A673 (cell line): ENCODE measurements at regions not wholly inside any gene's neighbourhood (a gene's known extent, or its start where the extent isn't known, plus 50 kb on each side); places are given as distances from the start of the nearest gene placed in this dataset.

Experiments
- BruUV-seq: library from RNA; stranded (reverse); fragments of 400-500 nt; replicated peaks from 2 replicates; lab custom pipeline; 2021; lab: Mats Ljungman, UMichigan
- CTCF ChIA-PET: fragments of 300-600 bp; sonication (Branson Sonifier 250); formaldehyde crosslinking; loops from one replicate; lab custom pipeline; 2022; ENCODE audit warnings: antibody characterized with exemption; lab: Charles Lee
- POLR2A ChIA-PET: fragments of 300-600 bp; sonication (Branson Sonifier 250); formaldehyde crosslinking; loops from one replicate; lab custom pipeline; 2022; ENCODE audit warnings: antibody characterized with exemption; ENCODE audit not compliant: low non-redundant PET; lab: Charles Lee
- DNase-seq: peaks from one replicate; pipeline ENCODE4 v3.0.0-alpha.2; 2015; ENCODE audit warnings: low spot score
- H3K27ac ChIP-seq: fragments of 200-600 bp; sonication (generic); 2 replicates; pipeline ENCODE4 v1.5.1; 2016; ENCODE audit warnings: mixed run types, low read depth, mild to moderate bottlenecking, mixed read lengths, antibody characterized with exemption, low read length; ENCODE audit not compliant: poor library complexity, severe bottlenecking
- H3K27me3 ChIP-seq: fragments of 200-600 bp; sonication (generic); replicated peaks from 2 replicates; pipeline ENCODE4 v1.6.1; 2017; ENCODE audit warnings: mixed run types, low read depth, mild to moderate bottlenecking, mixed read lengths, antibody characterized with exemption, low read length; ENCODE audit not compliant: insufficient read depth, poor library complexity
- H3K36me3 ChIP-seq: fragments of 200-600 bp; sonication (generic); 2 replicates; pipeline ENCODE4 v1.6.1; 2016; ENCODE audit warnings: mixed run types, mild to moderate bottlenecking, mixed read lengths, antibody characterized with exemption, low read length; ENCODE audit not compliant: insufficient read depth, poor library complexity, severe bottlenecking
- H3K4me1 ChIP-seq: fragments of 200-600 bp; sonication (generic); 2 replicates; pipeline ENCODE4 v1.6.1; 2017; ENCODE audit warnings: mixed run types, mild to moderate bottlenecking, mixed read lengths, antibody characterized with exemption, low read length; ENCODE audit not compliant: insufficient read depth, poor library complexity, severe bottlenecking
- H3K4me3 ChIP-seq: fragments of 200-600 bp; sonication (generic); 2 replicates; pipeline ENCODE4 v1.5.1; 2016; ENCODE audit warnings: low read depth, mixed run types, mild to moderate bottlenecking, mixed read lengths, low read length; ENCODE audit not compliant: poor library complexity, severe bottlenecking
- H3K9me3 ChIP-seq: fragments of 200-600 bp; sonication (generic); 2 replicates; pipeline ENCODE4 v1.6.1; 2016; ENCODE audit warnings: mixed run types, low read depth, mild to moderate bottlenecking, mixed read lengths, antibody characterized with exemption, low read length; ENCODE audit not compliant: poor library complexity, severe bottlenecking
- EZH2 ChIP-seq: fragments of 200-600 bp; sonication (generic); IDR thresholded peaks from 2 replicates; pipeline ENCODE4 v1.6.1; 2017; ENCODE audit warnings: borderline replicate concordance, low read depth, mild to moderate bottlenecking, mixed read lengths, antibody characterized with exemption, low read length; ENCODE audit not compliant: poor library complexity, severe bottlenecking
- intact Hi-C: fragments of 100-400 bp; cut with micrococcal nuclease; formaldehyde crosslinking; loops from one replicate; pipeline ENCODE4 v1.10.0; 2022; ENCODE audit not compliant: unreplicated experiment
- TF ChIP-seq, protein P1 (sequence below): fragments of 300-800, 200-600 bp; sonication (generic); conservative IDR thresholded peaks from 2 replicates; pipeline ENCODE4 v1.5.1; 2017; ENCODE audit warnings: low read depth, mild to moderate bottlenecking, antibody characterized with exemption, low read length, moderate library complexity, mixed read lengths

DNA sequence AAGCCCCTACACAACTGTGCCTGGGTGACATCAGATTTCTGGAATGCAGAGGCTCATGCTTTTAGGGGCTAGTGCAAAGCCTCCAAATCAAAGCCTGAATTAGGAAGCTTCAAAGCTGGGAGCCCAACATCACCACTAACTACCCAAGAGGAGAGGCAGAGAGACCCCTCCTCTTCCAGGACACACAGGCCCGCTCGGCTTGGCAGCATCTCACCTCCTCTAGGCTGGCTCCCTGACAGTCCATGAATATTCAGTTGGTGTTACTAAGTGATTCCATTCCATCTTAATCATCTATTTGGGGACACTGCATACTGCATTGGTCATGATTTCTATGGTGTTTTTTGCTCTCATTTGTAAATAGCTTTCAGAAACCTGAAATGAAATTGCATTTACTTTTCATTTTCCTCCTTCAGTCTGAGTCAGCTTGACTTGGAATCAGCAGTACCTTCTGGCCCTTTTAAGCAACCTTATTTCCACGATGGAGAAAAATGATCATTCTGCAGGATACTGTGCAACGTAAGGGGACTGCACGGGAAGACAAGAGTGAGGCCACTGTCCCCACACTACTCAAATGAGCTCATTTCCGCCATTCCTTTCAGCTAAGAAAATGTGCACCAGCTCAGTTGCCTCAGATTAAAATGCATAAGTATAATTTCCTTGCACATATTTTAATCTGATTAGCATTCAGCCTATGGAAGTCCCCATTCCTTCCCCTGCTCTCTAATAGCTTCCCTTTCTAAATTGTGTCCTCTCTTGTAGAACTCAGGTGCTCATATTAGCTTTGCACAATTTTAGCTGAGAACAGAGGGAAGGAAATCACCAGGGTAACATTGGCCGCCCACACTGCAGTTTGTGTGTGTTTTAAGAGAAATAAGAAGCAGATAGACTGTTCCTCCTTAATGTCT lies 219.9 kb downstream of the RFC3 start:
- intact Hi-C loops, result no loop called here
- no TSS peak for BruUV-seq
- no peak for DNase-seq
- no peak overlapping the region for H3K27ac ChIP-seq
- TF ChIP-seq, protein P1, sequence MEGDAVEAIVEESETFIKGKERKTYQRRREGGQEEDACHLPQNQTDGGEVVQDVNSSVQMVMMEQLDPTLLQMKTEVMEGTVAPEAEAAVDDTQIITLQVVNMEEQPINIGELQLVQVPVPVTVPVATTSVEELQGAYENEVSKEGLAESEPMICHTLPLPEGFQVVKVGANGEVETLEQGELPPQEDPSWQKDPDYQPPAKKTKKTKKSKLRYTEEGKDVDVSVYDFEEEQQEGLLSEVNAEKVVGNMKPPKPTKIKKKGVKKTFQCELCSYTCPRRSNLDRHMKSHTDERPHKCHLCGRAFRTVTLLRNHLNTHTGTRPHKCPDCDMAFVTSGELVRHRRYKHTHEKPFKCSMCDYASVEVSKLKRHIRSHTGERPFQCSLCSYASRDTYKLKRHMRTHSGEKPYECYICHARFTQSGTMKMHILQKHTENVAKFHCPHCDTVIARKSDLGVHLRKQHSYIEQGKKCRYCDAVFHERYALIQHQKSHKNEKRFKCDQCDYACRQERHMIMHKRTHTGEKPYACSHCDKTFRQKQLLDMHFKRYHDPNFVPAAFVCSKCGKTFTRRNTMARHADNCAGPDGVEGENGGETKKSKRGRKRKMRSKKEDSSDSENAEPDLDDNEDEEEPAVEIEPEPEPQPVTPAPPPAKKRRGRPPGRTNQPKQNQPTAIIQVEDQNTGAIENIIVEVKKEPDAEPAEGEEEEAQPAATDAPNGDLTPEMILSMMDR, result no peak
- no peak for TF ChIP-seq EZH2
- CTCF ChIA-PET, result no interaction called here
- no peaks in the 10 kb centered on the region for H3K36me3 ChIP-seq
- POLR2A ChIA-PET, result no interaction called here
- no peaks in the 10 kb centered on the region for H3K4me1 ChIP-seq
- H3K4me3 ChIP-seq, result no peak overlapping the region
- H3K27me3 ChIP-seq, result no peaks in the 10 kb centered on the region
- H3K9me3 ChIP-seq, result no peaks in the 10 kb centered on the region

DNA sequence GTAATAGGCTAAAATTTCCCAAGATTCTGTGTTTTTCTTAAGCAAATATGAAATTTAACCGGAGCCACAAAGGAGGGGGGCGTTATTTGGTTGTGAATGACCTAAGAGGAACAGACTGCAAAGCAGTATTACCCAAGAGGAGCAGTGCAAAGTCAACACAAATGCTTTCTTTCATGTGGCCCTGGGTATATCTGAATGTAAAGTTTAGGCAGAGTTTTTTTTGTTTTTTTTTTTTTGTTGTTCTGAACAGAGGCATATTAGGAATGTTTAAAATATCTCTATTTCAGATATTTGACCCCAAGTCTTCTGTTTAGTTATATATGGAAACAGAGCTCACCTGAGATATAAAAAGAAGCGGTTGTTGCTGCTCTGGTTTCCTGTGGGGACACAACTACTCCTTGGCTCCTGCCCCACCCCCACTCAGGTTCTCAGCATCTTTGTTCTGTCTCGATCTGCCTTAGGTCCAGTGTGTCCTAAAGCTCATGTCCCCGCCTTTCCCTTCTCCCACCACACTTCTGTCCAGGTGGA lies 220.7 kb downstream of the RFC3 start:
- no TSS peak for BruUV-seq
- intact Hi-C loops, result no loop called here
- Histone ChIP-seq H3K4me3 (no peak overlapping the region), H3K36me3 (no peaks in the 10 kb centered on the region), H3K27ac (no peak overlapping the region), H3K9me3 (no peaks in the 10 kb centered on the region), H3K27me3 (no peaks in the 10 kb centered on the region), H3K4me1 (no peaks in the 10 kb centered on the region)
- CTCF ChIA-PET, result no interaction called here
- no peak for DNase-seq
- POLR2A ChIA-PET, result no interaction called here
- TF ChIP-seq, protein P1, result no peak

DNA sequence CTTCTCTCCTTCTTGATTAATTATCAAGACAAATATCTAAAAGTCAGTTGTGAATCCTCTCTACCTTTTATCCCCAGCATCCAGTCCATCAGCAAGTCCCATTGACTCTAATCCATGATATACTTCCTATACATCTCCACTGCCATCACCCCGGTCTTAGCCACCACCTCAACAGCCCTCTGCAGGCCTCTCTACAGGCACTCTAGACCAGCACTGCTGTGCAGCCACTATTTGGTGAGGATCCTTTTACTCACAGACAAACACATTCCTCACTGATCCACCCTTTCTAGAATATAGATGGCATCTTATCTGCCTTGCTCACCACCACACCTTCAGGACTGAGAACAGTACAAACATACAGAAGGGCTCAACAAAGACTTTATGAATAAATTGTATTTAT lies 221.7 kb downstream of the RFC3 start:
- no peak overlapping the region for H3K27ac ChIP-seq
- BruUV-seq, result no TSS peak
- intact Hi-C loops, result no loop called here
- TF ChIP-seq, protein P1, result no peak
- TF ChIP-seq EZH2, result no peak
- no peaks in the 10 kb centered on the region for H3K9me3 ChIP-seq
- H3K4me1 ChIP-seq, result no peaks in the 10 kb centered on the region
- no peak overlapping the region for H3K4me3 ChIP-seq
- CTCF ChIA-PET, result no interaction called here
- no peaks in the 10 kb centered on the region for H3K36me3 ChIP-seq
- no peaks in the 10 kb centered on the region for H3K27me3 ChIP-seq
- no peak for DNase-seq
- POLR2A ChIA-PET, result no interaction called here
